ENCODE measurements at regions not wholly inside any gene's neighbourhood (a gene's known extent, or its start where the extent isn't known, plus 50 kb on each side); places are given as distances from the start of the nearest gene placed in this dataset.

GRCh38 chr1:164165466-164165865 lies 393.5 kb upstream of the PBX1 start:
- TF ChIP-seq POLR2A (IDR thresholded peaks at IDR 0.05) (no peak), CTCF (IDR thresholded peaks at IDR 0.05) (no peak)

Data from heart left ventricle (tissue), 13 donors.